ENCODE measurements at regions not wholly inside any gene's neighbourhood (a gene's known extent, or its start where the extent isn't known, plus 50 kb on each side); places are given as distances from the start of the nearest gene placed in this dataset.

GRCh38 chr10:2754943-2755342, 312.4 kb upstream of the PFKP start:
- TF ChIP-seq POLR2A (IDR thresholded peaks at IDR 0.05) (no peak), CTCF (IDR thresholded peaks at IDR 0.05) (no peak)
